ENCODE measurements at regions not wholly inside any gene's neighbourhood (a gene's known extent, or its start where the extent isn't known, plus 50 kb on each side); places are given as distances from the start of the nearest gene placed in this dataset.

GRCh38 chr7:142593106-142593505 is 156.2 kb upstream of the PRSS1 start:
- Histone ChIP-seq H3K4me3 (ENCODE audit: low read length in 2 of 2) (no peak overlapping the region), H3K9ac (ENCODE audit: low read depth in 1 of 2, low read length in 2 of 2) (no peak overlapping the region), H3K27me3 (ENCODE audit: control insufficient read depth in 2 of 2, insufficient read depth in 2 of 2, low read length in 2 of 2) (peaks cover 0 to 2% of the 10 kb centered on the region in 2 donors), H3K9me3 (ENCODE audit: control insufficient read depth in 2 of 2, low read length in 2 of 2) (no peaks in the 10 kb centered on the region), H3K4me1 (ENCODE audit: control insufficient read depth in 2 of 2, insufficient read depth in 2 of 2, low read length in 2 of 2) (no peaks in the 10 kb centered on the region), H3K36me3 (ENCODE audit: control insufficient read depth in 2 of 2, insufficient read depth in 2 of 2, low read length in 2 of 2) (no peaks in the 10 kb centered on the region), H3K27ac (ENCODE audit: low read depth in 2 of 2, low read length in 2 of 2) (no peak overlapping the region)

GRCh38 chr7:142592664-142593063 is 156.6 kb upstream of the PRSS1 start:
- no peaks in the 10 kb centered on the region for H3K9me3 ChIP-seq (ENCODE audit: control insufficient read depth in 2 of 2, low read length in 2 of 2)
- H3K4me3 ChIP-seq (ENCODE audit: low read length in 2 of 2) = no peak overlapping the region
- H3K4me1 ChIP-seq (ENCODE audit: control insufficient read depth in 2 of 2, insufficient read depth in 2 of 2, low read length in 2 of 2) = no peaks in the 10 kb centered on the region
- H3K27me3 ChIP-seq (ENCODE audit: control insufficient read depth in 2 of 2, insufficient read depth in 2 of 2, low read length in 2 of 2) = no peaks in the 10 kb centered on the region
- H3K9ac ChIP-seq (ENCODE audit: low read depth in 1 of 2, low read length in 2 of 2) = no peak overlapping the region
- H3K36me3 ChIP-seq (ENCODE audit: control insufficient read depth in 2 of 2, insufficient read depth in 2 of 2, low read length in 2 of 2) = no peaks in the 10 kb centered on the region
- no peak overlapping the region for H3K27ac ChIP-seq (ENCODE audit: low read depth in 2 of 2, low read length in 2 of 2)

- Histone ChIP-seq H3K36me3 (ENCODE audit: control insufficient read depth in 2 of 2, insufficient read depth in 2 of 2, low read length in 2 of 2) (no peaks in the 10 kb centered on the region), H3K9ac (ENCODE audit: low read depth in 1 of 2, low read length in 2 of 2) (no peak overlapping the region), H3K27me3 (ENCODE audit: control insufficient read depth in 2 of 2, insufficient read depth in 2 of 2, low read length in 2 of 2) (no peaks in the 10 kb centered on the region), H3K9me3 (ENCODE audit: control insufficient read depth in 2 of 2, low read length in 2 of 2) (no peaks in the 10 kb centered on the region), H3K27ac (ENCODE audit: low read depth in 2 of 2, low read length in 2 of 2) (no peak overlapping the region), H3K4me1 (ENCODE audit: control insufficient read depth in 2 of 2, insufficient read depth in 2 of 2, low read length in 2 of 2) (no peaks in the 10 kb centered on the region), H3K4me3 (ENCODE audit: low read length in 2 of 2) (no peak overlapping the region)
Measured at GRCh38 chr7:142592231-142592630, 157.0 kb upstream of the PRSS1 start.

GRCh38 chr7:142590830-142591457 is 158.3 kb upstream of the PRSS1 start:
- Histone ChIP-seq H3K4me1 (ENCODE audit: control insufficient read depth in 2 of 2, insufficient read depth in 2 of 2, low read length in 2 of 2) (no peaks in the 10 kb centered on the region), H3K4me3 (ENCODE audit: low read length in 2 of 2) (no peak overlapping the region), H3K27me3 (ENCODE audit: control insufficient read depth in 2 of 2, insufficient read depth in 2 of 2, low read length in 2 of 2) (no peaks in the 10 kb centered on the region)

GRCh38 chr7:142590077-142590476 is 159.2 kb upstream of the PRSS1 start:
- Histone ChIP-seq H3K27ac (ENCODE audit: low read depth in 2 of 2, low read length in 2 of 2) (no peak overlapping the region), H3K36me3 (ENCODE audit: control insufficient read depth in 2 of 2, insufficient read depth in 2 of 2, low read length in 2 of 2) (no peaks in the 10 kb centered on the region), H3K9me3 (ENCODE audit: control insufficient read depth in 2 of 2, low read length in 2 of 2) (no peaks in the 10 kb centered on the region), H3K9ac (ENCODE audit: low read depth in 1 of 2, low read length in 2 of 2) (no peak overlapping the region), H3K4me3 (ENCODE audit: low read length in 2 of 2) (no peak overlapping the region), H3K4me1 (ENCODE audit: control insufficient read depth in 2 of 2, insufficient read depth in 2 of 2, low read length in 2 of 2) (no peaks in the 10 kb centered on the region), H3K27me3 (ENCODE audit: control insufficient read depth in 2 of 2, insufficient read depth in 2 of 2, low read length in 2 of 2) (no peaks in the 10 kb centered on the region)

More at GRCh38 chr7:142590830-142591457, 158.3 kb upstream of the PRSS1 start:
- Histone ChIP-seq H3K36me3 (ENCODE audit: control insufficient read depth in 2 of 2, insufficient read depth in 2 of 2, low read length in 2 of 2) (no peaks in the 10 kb centered on the region), H3K9me3 (ENCODE audit: control insufficient read depth in 2 of 2, low read length in 2 of 2) (no peaks in the 10 kb centered on the region), H3K27ac (ENCODE audit: low read depth in 2 of 2, low read length in 2 of 2) (no peak overlapping the region), H3K9ac (ENCODE audit: low read depth in 1 of 2, low read length in 2 of 2) (no peak overlapping the region)

- Histone ChIP-seq H3K9ac (ENCODE audit: low read depth in 1 of 2, low read length in 2 of 2) (no peak overlapping the region), H3K4me1 (ENCODE audit: control insufficient read depth in 2 of 2, insufficient read depth in 2 of 2, low read length in 2 of 2) (no peaks in the 10 kb centered on the region), H3K27ac (ENCODE audit: low read depth in 2 of 2, low read length in 2 of 2) (no peak overlapping the region), H3K36me3 (ENCODE audit: control insufficient read depth in 2 of 2, insufficient read depth in 2 of 2, low read length in 2 of 2) (no peaks in the 10 kb centered on the region), H3K9me3 (ENCODE audit: control insufficient read depth in 2 of 2, low read length in 2 of 2) (no peaks in the 10 kb centered on the region), H3K27me3 (ENCODE audit: control insufficient read depth in 2 of 2, insufficient read depth in 2 of 2, low read length in 2 of 2) (no peaks in the 10 kb centered on the region), H3K4me3 (ENCODE audit: low read length in 2 of 2) (no peak overlapping the region)
Measured at GRCh38 chr7:142587578-142588191, 161.6 kb upstream of the PRSS1 start.

- H3K27ac ChIP-seq (ENCODE audit: low read depth in 2 of 2, low read length in 2 of 2) = no peak overlapping the region
Measured at GRCh38 chr7:142586611-142587010, 162.7 kb upstream of the PRSS1 start.

GRCh38 chr7:142585425-142585824 is 163.8 kb upstream of the PRSS1 start:
- no peaks in the 10 kb centered on the region for H3K9me3 ChIP-seq (ENCODE audit: control insufficient read depth in 2 of 2, low read length in 2 of 2)
- no peak overlapping the region for H3K9ac ChIP-seq (ENCODE audit: low read depth in 1 of 2, low read length in 2 of 2)
- no peak overlapping the region for H3K4me3 ChIP-seq (ENCODE audit: low read length in 2 of 2)
- H3K27me3 ChIP-seq (ENCODE audit: control insufficient read depth in 2 of 2, insufficient read depth in 2 of 2, low read length in 2 of 2) = no peaks in the 10 kb centered on the region
- H3K36me3 ChIP-seq (ENCODE audit: control insufficient read depth in 2 of 2, insufficient read depth in 2 of 2, low read length in 2 of 2) = no peaks in the 10 kb centered on the region
- no peak overlapping the region for H3K27ac ChIP-seq (ENCODE audit: low read depth in 2 of 2, low read length in 2 of 2)
- no peaks in the 10 kb centered on the region for H3K4me1 ChIP-seq (ENCODE audit: control insufficient read depth in 2 of 2, insufficient read depth in 2 of 2, low read length in 2 of 2)

More at GRCh38 chr7:142586611-142587010, 162.7 kb upstream of the PRSS1 start:
- Histone ChIP-seq H3K4me1 (ENCODE audit: control insufficient read depth in 2 of 2, insufficient read depth in 2 of 2, low read length in 2 of 2) (no peaks in the 10 kb centered on the region), H3K4me3 (ENCODE audit: low read length in 2 of 2) (no peak overlapping the region), H3K27me3 (ENCODE audit: control insufficient read depth in 2 of 2, insufficient read depth in 2 of 2, low read length in 2 of 2) (no peaks in the 10 kb centered on the region), H3K9me3 (ENCODE audit: control insufficient read depth in 2 of 2, low read length in 2 of 2) (no peaks in the 10 kb centered on the region), H3K9ac (ENCODE audit: low read depth in 1 of 2, low read length in 2 of 2) (no peak overlapping the region), H3K36me3 (ENCODE audit: control insufficient read depth in 2 of 2, insufficient read depth in 2 of 2, low read length in 2 of 2) (no peaks in the 10 kb centered on the region)

GRCh38 chr7:142584765-142585164 is 164.5 kb upstream of the PRSS1 start:
- no peaks in the 10 kb centered on the region for H3K9me3 ChIP-seq (ENCODE audit: control insufficient read depth in 2 of 2, low read length in 2 of 2)
- no peaks in the 10 kb centered on the region for H3K27me3 ChIP-seq (ENCODE audit: control insufficient read depth in 2 of 2, insufficient read depth in 2 of 2, low read length in 2 of 2)
- no peaks in the 10 kb centered on the region for H3K4me1 ChIP-seq (ENCODE audit: control insufficient read depth in 2 of 2, insufficient read depth in 2 of 2, low read length in 2 of 2)
- no peak overlapping the region for H3K27ac ChIP-seq (ENCODE audit: low read depth in 2 of 2, low read length in 2 of 2)
- no peak overlapping the region for H3K9ac ChIP-seq (ENCODE audit: low read depth in 1 of 2, low read length in 2 of 2)
- H3K36me3 ChIP-seq (ENCODE audit: control insufficient read depth in 2 of 2, insufficient read depth in 2 of 2, low read length in 2 of 2) = no peaks in the 10 kb centered on the region
- H3K4me3 ChIP-seq (ENCODE audit: low read length in 2 of 2) = no peak overlapping the region

- H3K36me3 ChIP-seq (ENCODE audit: control insufficient read depth in 2 of 2, insufficient read depth in 2 of 2, low read length in 2 of 2) = no peaks in the 10 kb centered on the region
- no peak overlapping the region for H3K4me3 ChIP-seq (ENCODE audit: low read length in 2 of 2)
- no peak overlapping the region for H3K27ac ChIP-seq (ENCODE audit: low read depth in 2 of 2, low read length in 2 of 2)
- no peaks in the 10 kb centered on the region for H3K4me1 ChIP-seq (ENCODE audit: control insufficient read depth in 2 of 2, insufficient read depth in 2 of 2, low read length in 2 of 2)
- no peaks in the 10 kb centered on the region for H3K27me3 ChIP-seq (ENCODE audit: control insufficient read depth in 2 of 2, insufficient read depth in 2 of 2, low read length in 2 of 2)
- H3K9me3 ChIP-seq (ENCODE audit: control insufficient read depth in 2 of 2, low read length in 2 of 2) = no peaks in the 10 kb centered on the region
- no peak overlapping the region for H3K9ac ChIP-seq (ENCODE audit: low read depth in 1 of 2, low read length in 2 of 2)
Measured at GRCh38 chr7:142583446-142583845, 165.8 kb upstream of the PRSS1 start.
